ENCODE measurements at regions not wholly inside any gene's neighbourhood (a gene's known extent, or its start where the extent isn't known, plus 50 kb on each side); places are given as distances from the start of the nearest gene placed in this dataset.
A peak's percentile ranks its signal among the peaks of the same experiment; 100 is the strongest.

GRCh38 chr5:38673671-38674071 is 117.2 kb upstream of the LIFR start:
- no peaks in the 10 kb centered on the region for H4K20me1 ChIP-seq (ENCODE audit: control insufficient read depth, insufficient read depth, insufficient read length)
- H3K18ac ChIP-seq (ENCODE audit: insufficient read length, low read depth, low read length), result no peak overlapping the region
- no peak overlapping the region for H4K5ac ChIP-seq (ENCODE audit: insufficient read length, low read depth, low read length)
- no peak overlapping the region for H2BK15ac ChIP-seq (ENCODE audit: low read depth, low read length)
- no peak overlapping the region for H2AK5ac ChIP-seq (ENCODE audit: insufficient read length, low read length)
- no peak overlapping the region for H4K91ac ChIP-seq (ENCODE audit: insufficient read length, low read depth, low read length)
- no peak overlapping the region for H2BK5ac ChIP-seq (ENCODE audit: insufficient read length, low read length)
- WGBS (ENCODE audit: extremely low coverage, insufficient read length, low lambda C conversion rate), result no CpG with 5 or more reads among the region's 6 CpGs
- peak; percentile 60 for TF ChIP-seq CTCF (conservative IDR thresholded peaks at IDR 0.05)
- Mint-ChIP-seq H3K36me3 (ENCODE audit: insufficient read depth in 1 of 3, low read depth in 3 of 3) (no peaks in the 10 kb centered on the region), H3K27me3 (ENCODE audit: low read depth) (no peaks in the 10 kb centered on the region), H3K4me1 (no peaks in the 10 kb centered on the region), H3K4me3 (no peak overlapping the region), H3K27ac (no peak overlapping the region), H3K9me3 (no peaks in the 10 kb centered on the region)
- no peak overlapping the region for H3K9ac ChIP-seq (ENCODE audit: extremely low read depth, insufficient read length, low read length)
- H2AFZ ChIP-seq (ENCODE audit: low read length), result no peak overlapping the region
- H2BK12ac ChIP-seq (ENCODE audit: insufficient read length, low read depth, low read length), result no peak overlapping the region
- H3K4me2 ChIP-seq (ENCODE audit: insufficient read depth, insufficient read length, low read length), result no peak overlapping the region
- no peak overlapping the region for H3K56ac ChIP-seq (ENCODE audit: insufficient read length, low read depth, low read length)
- no peak overlapping the region for H2BK20ac ChIP-seq (ENCODE audit: low read depth, low read length, poor library complexity, severe bottlenecking)
- H3K23ac ChIP-seq (ENCODE audit: insufficient read length, low read depth, low read length), result no peak overlapping the region
- no peaks in the 10 kb centered on the region for H3K9me3 ChIP-seq (ENCODE audit: control insufficient read depth, low read depth, low read length)
- H3K79me2 ChIP-seq (ENCODE audit: insufficient read depth, low read length), result no peaks in the 10 kb centered on the region
- no peak overlapping the region for H3K4ac ChIP-seq (ENCODE audit: low read depth, low read length)
- H2BK120ac ChIP-seq (ENCODE audit: low read depth, low read length, poor library complexity, severe bottlenecking), result no peak overlapping the region
- no peaks in the 10 kb centered on the region for H3K23me2 ChIP-seq (ENCODE audit: insufficient read length, low read depth, low read length, poor library complexity, severe bottlenecking)
- no peaks in the 10 kb centered on the region for H3K27me3 ChIP-seq (ENCODE audit: insufficient read depth, low read length)
- no peak overlapping the region for H3K14ac ChIP-seq (ENCODE audit: insufficient read depth, low read length)
- H3K79me1 ChIP-seq (ENCODE audit: insufficient read depth, low read depth, low read length, poor library complexity, severe bottlenecking), result no peaks in the 10 kb centered on the region
- H4K8ac ChIP-seq (replicated peaks; ENCODE audit: insufficient read length, low read depth, low read length), result no peak overlapping the region
- no peaks in the 10 kb centered on the region for H3K4me1 ChIP-seq (ENCODE audit: insufficient read depth, low read length)
- no peak overlapping the region for H3K27ac ChIP-seq (ENCODE audit: insufficient read length, low read depth, low read length)
- no peak overlapping the region for H3T11ph ChIP-seq (ENCODE audit: low read length)
- peak; percentile 62 for DNase-seq

Data from H9 (cell line).